HL-60 (cell line): ENCODE measurements at regions not wholly inside any gene's neighbourhood (a gene's known extent, or its start where the extent isn't known, plus 50 kb on each side); places are given as distances from the start of the nearest gene placed in this dataset.
"Not testable (repeated sequence)": the region's sequence is repeated elsewhere in the genome, so short reads cannot be mapped to it uniquely, and the experiment has no call there.

ENCODE experiments used
- DNase-seq, 2 experiments: peaks; one replicate each; pipeline ENCODE4 v3.0.0-alpha.2; 2010 to 2020; ENCODE audit warnings: low read depth in 1 of 2, low spot score in 1 of 2
- H3K27ac ChIP-seq: fragments of 250-450 bp; sonication (Bioruptor Pico); replicated peaks from 2 replicates; pipeline ENCODE4 v1.5.1; 2020; ENCODE audit warnings: mild to moderate bottlenecking, moderate library complexity
- H3K27me3 ChIP-seq: fragments of 250-450 bp; sonication (Bioruptor Pico); 2 replicates; pipeline ENCODE4 v1.5.1; 2021; ENCODE audit warnings: mild to moderate bottlenecking, moderate library complexity; ENCODE audit not compliant: insufficient read depth, poor library complexity, severe bottlenecking
- H3K4me3 ChIP-seq: replicated peaks from 2 replicates; pipeline ENCODE4 v1.5.1; 2011; ENCODE audit warnings: mild to moderate bottlenecking, control low read depth, low read length; ENCODE audit not compliant: insufficient read depth
- GABPA ChIP-seq: IDR thresholded peaks from 2 replicates; pipeline ENCODE4 v1.6.1; 2012; ENCODE audit warnings: low read depth
- POLR2AphosphoS5 ChIP-seq: IDR thresholded peaks from 2 replicates; pipeline ENCODE4 v1.6.1; 2012; ENCODE audit warnings: low read depth
- SPI1 ChIP-seq: IDR thresholded peaks from 2 replicates; pipeline ENCODE4 v1.6.1; 2012; ENCODE audit warnings: low read depth, mild to moderate bottlenecking, borderline replicate concordance
- TF ChIP-seq, protein P1 (sequence below): IDR thresholded peaks from one replicate; pipeline ENCODE4 v1.5.1; 2011; ENCODE audit warnings: low read length, control low read depth, inconsistent platforms; ENCODE audit not compliant: insufficient read depth
- TF ChIP-seq, protein P2 (sequence below): IDR thresholded peaks from 2 replicates; pipeline ENCODE4 v1.6.1; 2012; ENCODE audit warnings: low read depth; ENCODE audit not compliant: insufficient replicate concordance

DNA sequence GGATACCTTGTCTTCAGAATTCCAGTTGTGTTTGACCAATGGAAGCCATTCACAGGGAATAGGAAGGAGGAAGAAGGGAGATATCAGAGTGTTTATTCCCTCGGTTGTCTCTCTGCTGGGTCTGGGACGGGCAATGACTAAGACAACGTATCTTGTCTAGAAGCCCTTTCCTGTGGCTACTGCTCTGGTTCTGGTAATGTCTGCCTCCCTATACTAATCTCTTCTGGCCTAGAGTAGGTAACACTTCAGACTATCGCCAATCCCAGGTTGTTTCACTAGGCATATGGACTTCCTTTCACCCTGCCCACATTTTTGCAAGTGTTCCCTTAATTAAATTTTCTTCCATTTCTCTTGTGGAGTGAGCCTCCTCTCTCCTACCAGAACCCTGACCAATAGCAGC lies 687.7 kb upstream of the TBX3 start:
- H3K4me3 ChIP-seq = no peak overlapping the region
- peaks cover 2% of the 10 kb centered on the region for H3K27me3 ChIP-seq
- H3K27ac ChIP-seq = no peak overlapping the region
- TF ChIP-seq SPI1 (no peak), POLR2AphosphoS5 (no peak), GABPA (no peak)
- TF ChIP-seq, protein P1, sequence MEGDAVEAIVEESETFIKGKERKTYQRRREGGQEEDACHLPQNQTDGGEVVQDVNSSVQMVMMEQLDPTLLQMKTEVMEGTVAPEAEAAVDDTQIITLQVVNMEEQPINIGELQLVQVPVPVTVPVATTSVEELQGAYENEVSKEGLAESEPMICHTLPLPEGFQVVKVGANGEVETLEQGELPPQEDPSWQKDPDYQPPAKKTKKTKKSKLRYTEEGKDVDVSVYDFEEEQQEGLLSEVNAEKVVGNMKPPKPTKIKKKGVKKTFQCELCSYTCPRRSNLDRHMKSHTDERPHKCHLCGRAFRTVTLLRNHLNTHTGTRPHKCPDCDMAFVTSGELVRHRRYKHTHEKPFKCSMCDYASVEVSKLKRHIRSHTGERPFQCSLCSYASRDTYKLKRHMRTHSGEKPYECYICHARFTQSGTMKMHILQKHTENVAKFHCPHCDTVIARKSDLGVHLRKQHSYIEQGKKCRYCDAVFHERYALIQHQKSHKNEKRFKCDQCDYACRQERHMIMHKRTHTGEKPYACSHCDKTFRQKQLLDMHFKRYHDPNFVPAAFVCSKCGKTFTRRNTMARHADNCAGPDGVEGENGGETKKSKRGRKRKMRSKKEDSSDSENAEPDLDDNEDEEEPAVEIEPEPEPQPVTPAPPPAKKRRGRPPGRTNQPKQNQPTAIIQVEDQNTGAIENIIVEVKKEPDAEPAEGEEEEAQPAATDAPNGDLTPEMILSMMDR = no peak
- TF ChIP-seq, protein P2, sequence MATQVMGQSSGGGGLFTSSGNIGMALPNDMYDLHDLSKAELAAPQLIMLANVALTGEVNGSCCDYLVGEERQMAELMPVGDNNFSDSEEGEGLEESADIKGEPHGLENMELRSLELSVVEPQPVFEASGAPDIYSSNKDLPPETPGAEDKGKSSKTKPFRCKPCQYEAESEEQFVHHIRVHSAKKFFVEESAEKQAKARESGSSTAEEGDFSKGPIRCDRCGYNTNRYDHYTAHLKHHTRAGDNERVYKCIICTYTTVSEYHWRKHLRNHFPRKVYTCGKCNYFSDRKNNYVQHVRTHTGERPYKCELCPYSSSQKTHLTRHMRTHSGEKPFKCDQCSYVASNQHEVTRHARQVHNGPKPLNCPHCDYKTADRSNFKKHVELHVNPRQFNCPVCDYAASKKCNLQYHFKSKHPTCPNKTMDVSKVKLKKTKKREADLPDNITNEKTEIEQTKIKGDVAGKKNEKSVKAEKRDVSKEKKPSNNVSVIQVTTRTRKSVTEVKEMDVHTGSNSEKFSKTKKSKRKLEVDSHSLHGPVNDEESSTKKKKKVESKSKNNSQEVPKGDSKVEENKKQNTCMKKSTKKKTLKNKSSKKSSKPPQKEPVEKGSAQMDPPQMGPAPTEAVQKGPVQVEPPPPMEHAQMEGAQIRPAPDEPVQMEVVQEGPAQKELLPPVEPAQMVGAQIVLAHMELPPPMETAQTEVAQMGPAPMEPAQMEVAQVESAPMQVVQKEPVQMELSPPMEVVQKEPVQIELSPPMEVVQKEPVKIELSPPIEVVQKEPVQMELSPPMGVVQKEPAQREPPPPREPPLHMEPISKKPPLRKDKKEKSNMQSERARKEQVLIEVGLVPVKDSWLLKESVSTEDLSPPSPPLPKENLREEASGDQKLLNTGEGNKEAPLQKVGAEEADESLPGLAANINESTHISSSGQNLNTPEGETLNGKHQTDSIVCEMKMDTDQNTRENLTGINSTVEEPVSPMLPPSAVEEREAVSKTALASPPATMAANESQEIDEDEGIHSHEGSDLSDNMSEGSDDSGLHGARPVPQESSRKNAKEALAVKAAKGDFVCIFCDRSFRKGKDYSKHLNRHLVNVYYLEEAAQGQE = no peak
- no peak for DNase-seq

DNA sequence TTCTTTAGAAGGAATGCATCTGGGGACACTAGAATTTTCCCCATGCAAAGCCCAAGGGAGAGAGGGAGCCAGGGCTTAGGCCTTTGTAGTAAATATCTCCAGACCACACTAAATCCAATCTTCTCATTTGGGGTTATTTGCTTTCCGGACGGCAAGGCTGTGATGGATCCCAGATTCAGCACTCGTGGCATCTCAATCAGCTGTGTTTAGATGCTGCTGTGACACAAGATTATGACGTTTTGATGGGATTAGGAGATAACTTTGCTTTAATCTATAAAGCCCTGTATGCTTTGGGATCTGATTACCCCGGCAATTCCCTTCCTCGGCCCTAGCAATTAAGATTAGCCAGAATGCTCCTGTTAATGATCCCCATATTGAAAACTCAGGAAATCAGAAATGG lies 686.7 kb upstream of the TBX3 start:
- no peak for DNase-seq
- H3K27me3 ChIP-seq = peaks cover 2% of the 10 kb centered on the region
- no peak for TF ChIP-seq SPI1
- no peak for TF ChIP-seq GABPA
- TF ChIP-seq, protein P1 = no peak
- TF ChIP-seq POLR2AphosphoS5 = no peak
- TF ChIP-seq, protein P2 = no peak
- no peak overlapping the region for H3K27ac ChIP-seq
- H3K4me3 ChIP-seq = no peak overlapping the region

DNA sequence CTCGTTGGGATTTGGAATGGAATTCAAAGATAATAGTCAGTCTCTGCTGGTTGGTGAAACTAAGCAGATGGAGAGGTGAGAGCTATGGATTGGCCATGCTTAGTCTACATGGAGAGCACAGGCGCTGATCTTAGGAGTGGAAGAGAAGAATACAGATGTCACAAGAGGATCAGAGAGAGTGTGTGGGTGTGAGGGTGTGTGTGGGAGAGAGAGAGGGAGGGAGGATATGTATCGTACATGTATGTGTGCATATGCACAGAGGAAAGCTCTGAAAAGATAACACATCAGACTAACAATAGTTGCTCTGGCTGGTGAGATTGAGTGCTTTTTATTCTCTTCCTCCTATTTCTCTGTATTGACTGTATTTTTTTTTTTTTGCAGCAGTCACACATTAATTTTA lies 686.2 kb upstream of the TBX3 start:
- Histone ChIP-seq H3K27ac (no peak overlapping the region), H3K27me3 (peaks cover 2% of the 10 kb centered on the region), H3K4me3 (no peak overlapping the region)
- TF ChIP-seq, protein P1 = no peak
- no peak for TF ChIP-seq SPI1
- TF ChIP-seq, protein P2 = no peak
- no peak for TF ChIP-seq GABPA
- TF ChIP-seq POLR2AphosphoS5 = no peak
- no peak for DNase-seq

DNA sequence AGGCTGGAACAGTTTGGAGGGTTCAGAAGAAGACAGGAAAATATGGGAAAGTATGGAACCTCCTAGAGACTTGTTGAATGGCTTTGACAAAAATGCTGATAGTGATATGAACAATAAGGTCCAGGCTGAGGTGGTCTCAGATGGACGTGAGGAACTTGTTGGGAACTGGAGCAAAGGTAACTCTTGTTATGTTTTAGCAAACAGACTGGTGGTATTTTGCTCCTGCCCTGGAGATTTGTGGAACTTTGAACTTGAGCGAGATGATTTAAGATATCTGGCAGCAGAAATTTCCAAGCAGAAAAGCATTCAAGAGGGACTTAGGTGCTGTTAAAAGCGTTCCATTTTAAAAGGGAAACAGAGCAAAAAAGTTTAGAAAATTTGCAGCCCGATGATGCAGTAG lies 682.3 kb upstream of the TBX3 start:
- DNase-seq, H3K27me3 ChIP-seq, H3K4me3 ChIP-seq, H3K27ac ChIP-seq: not testable (repeated sequence)

DNA sequence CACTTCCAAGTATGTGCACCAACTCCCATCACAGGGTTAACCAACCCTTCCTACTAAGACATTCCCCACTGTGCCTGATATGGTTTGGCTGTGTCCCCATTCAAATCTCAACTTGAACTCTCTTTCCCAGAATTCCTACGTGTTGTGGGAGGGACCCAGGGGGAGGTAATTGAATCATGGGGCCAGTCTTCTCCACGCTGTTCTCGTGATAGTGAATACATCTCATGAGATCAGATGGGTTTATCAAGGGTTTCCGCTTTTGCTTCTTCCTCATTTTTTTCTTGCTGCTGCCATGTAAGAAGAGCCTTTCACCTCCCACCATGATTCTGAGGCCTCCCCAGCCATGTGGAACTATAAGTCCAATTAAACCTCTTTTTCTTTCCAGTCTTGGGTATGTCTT lies 681.8 kb upstream of the TBX3 start:
- H3K27me3 ChIP-seq, DNase-seq, H3K27ac ChIP-seq, H3K4me3 ChIP-seq: not testable (repeated sequence)
